SK-N-SH treated with all-trans-retinoic acid at 6 μM for 48 hours (cell line): ENCODE measurements at regions not wholly inside any gene's neighbourhood (a gene's known extent, or its start where the extent isn't known, plus 50 kb on each side); places are given as distances from the start of the nearest gene placed in this dataset.

ENCODE experiments used
- ATAC-seq: fragments of 200-7000 bp; cut with Tn5 transposase; 3 replicates; pipeline ENCODE4 v1.9.1; 2020; ENCODE audit warnings: mild to moderate bottlenecking, moderate library complexity
- ARNTL ChIP-seq: fragments of 450-650 bp; formaldehyde crosslinking; IDR thresholded peaks from 2 replicates; pipeline ENCODE4 v1.5.0; 2020; ENCODE audit warnings: low read depth, mild to moderate bottlenecking, moderate library complexity, borderline replicate concordance
- BACH2 ChIP-seq: fragments of 250-450 bp; sonication (Bioruptor Pico); IDR thresholded peaks from 2 replicates; pipeline ENCODE4 v1.9.0; 2021; ENCODE audit warnings: mild to moderate bottlenecking, borderline replicate concordance
- CREB5 ChIP-seq: fragments of 250-450 bp; sonication (Bioruptor Pico); IDR thresholded peaks from 2 replicates; pipeline ENCODE4 v1.5.1; 2020; ENCODE audit warnings: low read depth, mild to moderate bottlenecking, moderate library complexity
- ESRRG ChIP-seq: fragments of 250-450 bp; sonication (Bioruptor Pico); IDR thresholded peaks from 2 replicates; pipeline ENCODE4 v1.6.1; 2021; ENCODE audit warnings: mild to moderate bottlenecking
- ISL1 ChIP-seq: fragments of 250-450 bp; sonication (Bioruptor Pico); IDR thresholded peaks from 2 replicates; pipeline ENCODE4 v2.1.2; 2022; ENCODE audit warnings: mild to moderate bottlenecking, moderate library complexity
- TCF4 ChIP-seq: fragments of 250-450 bp; sonication (Bioruptor Pico); IDR thresholded peaks from 2 replicates; pipeline ENCODE4 v1.8.0; 2021; ENCODE audit warnings: mild to moderate bottlenecking, moderate library complexity, borderline replicate concordance
- TOX ChIP-seq: fragments of 250-450 bp; sonication (Bioruptor Pico); IDR thresholded peaks from 2 replicates; pipeline ENCODE4 v1.8.0; 2021; ENCODE audit warnings: mild to moderate bottlenecking, moderate library complexity, borderline replicate concordance
- TSHZ2 ChIP-seq: fragments of 250-450 bp; sonication (Bioruptor Pico); IDR thresholded peaks from 2 replicates; pipeline ENCODE4 v1.5.0; 2020; ENCODE audit warnings: mild to moderate bottlenecking, moderate library complexity
- ZC3H10 ChIP-seq: fragments of 250-450 bp; sonication (Bioruptor Pico); IDR thresholded peaks from 2 replicates; pipeline ENCODE4 v1.5.1; 2021; ENCODE audit warnings: mild to moderate bottlenecking, moderate library complexity
- ZFP3 ChIP-seq: fragments of 250-450 bp; sonication (Bioruptor Pico); IDR thresholded peaks from 2 replicates; pipeline ENCODE4 v1.5.0; 2020; ENCODE audit warnings: mild to moderate bottlenecking, moderate library complexity
- ZFP30 ChIP-seq: fragments of 450-650 bp; formaldehyde crosslinking; IDR thresholded peaks from 2 replicates; pipeline ENCODE4 v1.5.0; 2022; ENCODE audit warnings: mild to moderate bottlenecking, moderate library complexity
- ZNF565 ChIP-seq: fragments of 450-650 bp; formaldehyde crosslinking; conservative IDR thresholded peaks from 2 replicates; pipeline ENCODE4 v1.5.0; 2020; ENCODE audit warnings: low read depth, mild to moderate bottlenecking, moderate library complexity
- ZNF70 ChIP-seq: fragments of 450-650 bp; formaldehyde crosslinking; IDR thresholded peaks from 2 replicates; pipeline ENCODE4 v1.5.0; 2020; ENCODE audit warnings: mild to moderate bottlenecking, moderate library complexity
- ZNF8 ChIP-seq: fragments of 450-650 bp; formaldehyde crosslinking; IDR thresholded peaks from 2 replicates; pipeline ENCODE4 v1.5.0; 2020; ENCODE audit warnings: mild to moderate bottlenecking, moderate library complexity
- TF ChIP-seq, protein P1 (sequence below): fragments of 250-450 bp; sonication (Bioruptor Pico); IDR thresholded peaks from 2 replicates; pipeline ENCODE4 v1.8.0; 2020; ENCODE audit warnings: mild to moderate bottlenecking, moderate library complexity, borderline replicate concordance
- TF ChIP-seq, protein P2 (sequence below): fragments of 250-450 bp; sonication (Bioruptor Pico); IDR thresholded peaks from 2 replicates; pipeline ENCODE4 v1.5.1; 2021; ENCODE audit warnings: mild to moderate bottlenecking, moderate library complexity
- TF ChIP-seq, protein P3 (sequence below): fragments of 250-450 bp; sonication (Bioruptor Pico); IDR thresholded peaks from 2 replicates; pipeline ENCODE4 v1.8.0; 2021; ENCODE audit warnings: low read depth, mild to moderate bottlenecking, moderate library complexity, borderline replicate concordance

DNA sequence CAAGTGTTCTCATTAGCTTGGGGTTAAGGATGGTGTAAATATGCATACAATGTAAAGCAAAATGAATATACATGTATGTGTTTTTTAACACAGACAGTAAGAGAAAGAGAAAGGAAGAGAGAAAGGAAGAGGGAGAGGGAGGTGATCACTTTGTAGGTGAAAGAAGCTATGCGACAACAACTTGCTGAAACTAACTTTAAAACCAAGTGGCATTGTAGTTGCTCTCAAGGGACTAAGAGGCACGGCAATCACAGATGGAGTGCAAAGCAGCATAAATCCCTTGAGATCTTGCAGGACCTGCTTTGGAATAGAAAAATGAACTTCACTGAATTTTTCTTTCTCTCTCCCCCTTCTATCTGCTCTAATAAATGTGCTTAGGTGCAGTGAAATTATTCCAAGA, 1665.0 kb upstream of the TENM3 start (continued):
- TF ChIP-seq TSHZ2 (CRISPR knock-in tag) (no peak), TCF4 (no peak), BACH2 (CRISPR knock-in tag) (no peak)
- TF ChIP-seq, all 23 proteins: peak for 0

GRCh38 chr4:180581061-180581460, 1662.1 kb upstream of the TENM3 start:
- TF ChIP-seq ZC3H10 (CRISPR knock-in tag), result no peak
- TF ChIP-seq BACH2 (CRISPR knock-in tag), result no peak
- no peak for TF ChIP-seq TCF4
- TF ChIP-seq ZNF8 (CRISPR knock-in tag), result no peak
- no peak for TF ChIP-seq ISL1 (CRISPR knock-in tag)
- no peak for ATAC-seq

DNA sequence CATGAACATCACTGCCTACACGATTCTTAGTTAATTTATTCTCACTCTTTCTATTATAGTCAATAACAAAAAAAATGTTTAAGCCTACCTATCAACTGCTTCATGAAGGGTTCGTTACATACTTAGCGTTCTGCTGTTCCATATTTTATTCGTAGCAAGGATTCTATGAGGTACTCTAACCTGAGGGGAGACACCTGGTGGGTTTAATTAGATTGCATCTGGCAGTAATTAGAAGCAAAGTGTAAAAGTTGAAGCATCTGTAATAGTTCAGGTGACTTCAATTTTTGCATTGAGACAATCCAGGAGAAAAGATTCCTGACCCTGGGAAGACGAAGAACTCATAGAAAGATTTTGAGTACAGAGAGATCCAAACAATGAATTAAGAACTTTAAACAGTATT, 1655.8 kb upstream of the TENM3 start:
- no peak for ATAC-seq
- TF ChIP-seq TCF4 (no peak), ISL1 (CRISPR knock-in tag) (no peak), ZNF8 (CRISPR knock-in tag) (no peak), TOX (CRISPR knock-in tag) (no peak), ZFP30 (CRISPR knock-in tag) (no peak), CREB5 (no peak)
- TF ChIP-seq, protein P1, sequence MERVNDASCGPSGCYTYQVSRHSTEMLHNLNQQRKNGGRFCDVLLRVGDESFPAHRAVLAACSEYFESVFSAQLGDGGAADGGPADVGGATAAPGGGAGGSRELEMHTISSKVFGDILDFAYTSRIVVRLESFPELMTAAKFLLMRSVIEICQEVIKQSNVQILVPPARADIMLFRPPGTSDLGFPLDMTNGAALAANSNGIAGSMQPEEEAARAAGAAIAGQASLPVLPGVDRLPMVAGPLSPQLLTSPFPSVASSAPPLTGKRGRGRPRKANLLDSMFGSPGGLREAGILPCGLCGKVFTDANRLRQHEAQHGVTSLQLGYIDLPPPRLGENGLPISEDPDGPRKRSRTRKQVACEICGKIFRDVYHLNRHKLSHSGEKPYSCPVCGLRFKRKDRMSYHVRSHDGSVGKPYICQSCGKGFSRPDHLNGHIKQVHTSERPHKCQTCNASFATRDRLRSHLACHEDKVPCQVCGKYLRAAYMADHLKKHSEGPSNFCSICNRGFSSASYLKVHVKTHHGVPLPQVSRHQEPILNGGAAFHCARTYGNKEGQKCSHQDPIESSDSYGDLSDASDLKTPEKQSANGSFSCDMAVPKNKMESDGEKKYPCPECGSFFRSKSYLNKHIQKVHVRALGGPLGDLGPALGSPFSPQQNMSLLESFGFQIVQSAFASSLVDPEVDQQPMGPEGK (CRISPR knock-in tag), result no peak
- TF ChIP-seq, protein P2, sequence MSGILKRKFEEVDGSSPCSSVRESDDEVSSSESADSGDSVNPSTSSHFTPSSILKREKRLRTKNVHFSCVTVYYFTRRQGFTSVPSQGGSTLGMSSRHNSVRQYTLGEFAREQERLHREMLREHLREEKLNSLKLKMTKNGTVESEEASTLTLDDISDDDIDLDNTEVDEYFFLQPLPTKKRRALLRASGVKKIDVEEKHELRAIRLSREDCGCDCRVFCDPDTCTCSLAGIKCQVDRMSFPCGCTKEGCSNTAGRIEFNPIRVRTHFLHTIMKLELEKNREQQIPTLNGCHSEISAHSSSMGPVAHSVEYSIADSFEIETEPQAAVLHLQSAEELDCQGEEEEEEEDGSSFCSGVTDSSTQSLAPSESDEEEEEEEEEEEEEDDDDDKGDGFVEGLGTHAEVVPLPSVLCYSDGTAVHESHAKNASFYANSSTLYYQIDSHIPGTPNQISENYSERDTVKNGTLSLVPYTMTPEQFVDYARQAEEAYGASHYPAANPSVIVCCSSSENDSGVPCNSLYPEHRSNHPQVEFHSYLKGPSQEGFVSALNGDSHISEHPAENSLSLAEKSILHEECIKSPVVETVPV (CRISPR knock-in tag), result no peak

- no peak for ATAC-seq
- TF ChIP-seq TOX (CRISPR knock-in tag), result no peak
- no peak for TF ChIP-seq ISL1 (CRISPR knock-in tag)
- no peak for TF ChIP-seq ZFP30 (CRISPR knock-in tag)
- TF ChIP-seq ZFP3, result no peak
- TF ChIP-seq ZNF70 (CRISPR knock-in tag), result no peak
- TF ChIP-seq TSHZ2 (CRISPR knock-in tag), result no peak
- TF ChIP-seq, protein P3, sequence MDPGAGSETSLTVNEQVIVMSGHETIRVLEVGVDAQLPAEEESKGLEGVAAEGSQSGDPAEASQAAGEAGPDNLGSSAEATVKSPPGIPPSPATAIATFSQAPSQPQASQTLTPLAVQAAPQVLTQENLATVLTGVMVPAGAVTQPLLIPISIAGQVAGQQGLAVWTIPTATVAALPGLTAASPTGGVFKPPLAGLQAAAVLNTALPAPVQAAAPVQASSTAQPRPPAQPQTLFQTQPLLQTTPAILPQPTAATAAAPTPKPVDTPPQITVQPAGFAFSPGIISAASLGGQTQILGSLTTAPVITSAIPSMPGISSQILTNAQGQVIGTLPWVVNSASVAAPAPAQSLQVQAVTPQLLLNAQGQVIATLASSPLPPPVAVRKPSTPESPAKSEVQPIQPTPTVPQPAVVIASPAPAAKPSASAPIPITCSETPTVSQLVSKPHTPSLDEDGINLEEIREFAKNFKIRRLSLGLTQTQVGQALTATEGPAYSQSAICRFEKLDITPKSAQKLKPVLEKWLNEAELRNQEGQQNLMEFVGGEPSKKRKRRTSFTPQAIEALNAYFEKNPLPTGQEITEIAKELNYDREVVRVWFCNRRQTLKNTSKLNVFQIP, result no peak
- TF ChIP-seq, protein P2 (CRISPR knock-in tag), result no peak
- no peak for TF ChIP-seq ARNTL (CRISPR knock-in tag)
- TF ChIP-seq ZNF565 (CRISPR knock-in tag), result no peak
- no peak for TF ChIP-seq ESRRG (CRISPR knock-in tag)
- TF ChIP-seq, protein P1 (CRISPR knock-in tag), result no peak
Measured at GRCh38 chr4:180589575-180589974, 1653.6 kb upstream of the TENM3 start.
